GM13977 (cell line): ENCODE measurements at regions not wholly inside any gene's neighbourhood (a gene's known extent, or its start where the extent isn't known, plus 50 kb on each side); places are given as distances from the start of the nearest gene placed in this dataset.

Experiments used
- DNase-seq: peaks from one replicate; pipeline ENCODE4 v3.0.0; 2012; ENCODE audit warnings: low spot score
- in situ Hi-C: fragments of 300-500 bp; cut with MboI; formaldehyde crosslinking; loops from one replicate; pipeline ENCODE4 v1.12.0; 2022; ENCODE audit warnings: low sequenced_read_pairs, low pct_unique_long_range_greater_than_20kb, mixed read lengths, inconsistent platforms; ENCODE audit not compliant: unreplicated experiment
- TF ChIP-seq, protein P1 (sequence below): IDR thresholded peaks from 2 replicates; pipeline ENCODE4 v1.5.1; 2012; ENCODE audit warnings: mild to moderate bottlenecking, control low read depth; ENCODE audit not compliant: insufficient read depth; ENCODE audit errors: extremely low read depth, missing control alignments

DNA sequence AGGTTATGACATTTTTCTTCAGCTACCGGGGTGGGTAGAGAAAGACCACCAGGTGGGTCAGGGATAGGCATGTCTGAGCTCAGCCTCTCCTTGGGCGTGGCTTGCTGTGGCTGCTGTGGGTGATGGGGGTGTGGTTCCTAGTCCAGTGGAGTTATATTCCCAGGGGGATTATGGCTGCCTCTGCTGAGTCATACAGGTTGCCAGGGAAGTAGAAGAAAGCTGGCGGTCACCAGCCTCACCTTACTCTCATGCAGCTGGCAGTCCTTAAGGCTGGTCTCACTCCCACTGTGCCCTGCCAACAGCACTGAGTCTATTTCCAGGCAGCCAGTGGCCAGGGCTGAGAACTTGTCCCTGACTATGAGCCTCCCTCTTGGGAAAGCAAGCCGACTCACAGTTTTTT lies 130.0 kb downstream of the SCP2D1 start:
- DNase-seq = no peak
- in situ Hi-C loops = no loop called here
- TF ChIP-seq, protein P1, sequence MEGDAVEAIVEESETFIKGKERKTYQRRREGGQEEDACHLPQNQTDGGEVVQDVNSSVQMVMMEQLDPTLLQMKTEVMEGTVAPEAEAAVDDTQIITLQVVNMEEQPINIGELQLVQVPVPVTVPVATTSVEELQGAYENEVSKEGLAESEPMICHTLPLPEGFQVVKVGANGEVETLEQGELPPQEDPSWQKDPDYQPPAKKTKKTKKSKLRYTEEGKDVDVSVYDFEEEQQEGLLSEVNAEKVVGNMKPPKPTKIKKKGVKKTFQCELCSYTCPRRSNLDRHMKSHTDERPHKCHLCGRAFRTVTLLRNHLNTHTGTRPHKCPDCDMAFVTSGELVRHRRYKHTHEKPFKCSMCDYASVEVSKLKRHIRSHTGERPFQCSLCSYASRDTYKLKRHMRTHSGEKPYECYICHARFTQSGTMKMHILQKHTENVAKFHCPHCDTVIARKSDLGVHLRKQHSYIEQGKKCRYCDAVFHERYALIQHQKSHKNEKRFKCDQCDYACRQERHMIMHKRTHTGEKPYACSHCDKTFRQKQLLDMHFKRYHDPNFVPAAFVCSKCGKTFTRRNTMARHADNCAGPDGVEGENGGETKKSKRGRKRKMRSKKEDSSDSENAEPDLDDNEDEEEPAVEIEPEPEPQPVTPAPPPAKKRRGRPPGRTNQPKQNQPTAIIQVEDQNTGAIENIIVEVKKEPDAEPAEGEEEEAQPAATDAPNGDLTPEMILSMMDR = no peak

DNA sequence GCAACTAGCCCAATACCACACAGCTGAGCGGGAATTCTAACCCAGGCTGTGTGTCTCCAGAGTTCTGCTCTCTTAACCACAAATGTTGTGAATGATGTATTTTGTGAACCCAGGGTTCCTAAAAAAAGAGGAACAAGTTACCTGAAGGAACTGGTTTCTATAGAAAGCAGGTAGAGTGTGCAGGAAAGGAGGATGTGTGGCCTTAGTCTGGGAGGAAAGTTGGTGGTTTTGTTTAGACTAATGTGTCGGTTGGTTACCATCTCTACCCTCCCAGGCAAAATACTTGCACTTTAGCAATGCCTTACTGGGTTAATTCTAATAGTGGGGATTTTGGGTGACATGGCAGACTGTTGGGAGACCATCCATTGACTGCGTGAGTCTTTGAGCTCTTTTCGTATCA lies 143.3 kb downstream of the SCP2D1 start:
- in situ Hi-C loops = no loop called here
- TF ChIP-seq, protein P1 = no peak
- no peak for DNase-seq

DNA sequence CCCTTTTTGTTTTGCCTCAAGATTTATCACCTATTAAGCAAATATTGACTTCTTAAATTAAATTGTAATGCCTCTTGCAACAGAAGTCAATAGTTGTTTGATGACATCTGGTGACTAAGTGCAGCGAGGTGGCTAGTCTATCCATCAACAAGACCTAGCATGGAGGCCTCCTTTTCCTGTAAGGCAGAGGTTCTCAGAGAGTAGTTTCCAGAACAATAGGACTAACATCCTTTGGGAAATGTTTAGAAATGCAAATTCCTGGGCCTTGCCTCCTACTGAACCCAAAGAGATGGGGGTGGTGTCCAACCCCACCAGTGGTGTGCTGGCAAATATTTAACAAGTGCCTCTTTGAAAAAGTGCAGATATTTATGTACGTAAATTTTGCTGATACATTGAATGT lies 143.7 kb downstream of the SCP2D1 start:
- DNase-seq = no peak
- in situ Hi-C loops = no loop called here
- TF ChIP-seq, protein P1 = no peak

DNA sequence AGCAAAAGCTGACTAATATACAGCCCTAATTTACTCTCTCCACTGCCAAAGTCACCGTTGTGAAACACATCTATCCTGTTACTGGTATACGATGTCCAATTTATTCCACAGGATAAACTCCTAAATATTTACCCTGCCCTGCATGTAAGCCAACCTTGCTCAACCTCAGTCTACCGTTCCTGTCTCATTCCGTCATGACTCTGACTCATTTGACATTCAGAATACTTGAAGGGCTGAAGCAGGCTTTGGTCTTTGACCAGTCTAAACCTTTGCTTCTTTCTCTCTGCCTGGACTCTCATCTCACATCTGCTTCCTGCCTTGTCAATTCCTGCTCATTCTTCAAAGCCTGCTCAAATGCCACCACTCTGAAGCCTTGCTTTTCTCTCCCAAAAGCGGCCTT lies 157.5 kb downstream of the SCP2D1 start:
- DNase-seq = no peak
- TF ChIP-seq, protein P1 = no peak
- in situ Hi-C loops = no loop called here

DNA sequence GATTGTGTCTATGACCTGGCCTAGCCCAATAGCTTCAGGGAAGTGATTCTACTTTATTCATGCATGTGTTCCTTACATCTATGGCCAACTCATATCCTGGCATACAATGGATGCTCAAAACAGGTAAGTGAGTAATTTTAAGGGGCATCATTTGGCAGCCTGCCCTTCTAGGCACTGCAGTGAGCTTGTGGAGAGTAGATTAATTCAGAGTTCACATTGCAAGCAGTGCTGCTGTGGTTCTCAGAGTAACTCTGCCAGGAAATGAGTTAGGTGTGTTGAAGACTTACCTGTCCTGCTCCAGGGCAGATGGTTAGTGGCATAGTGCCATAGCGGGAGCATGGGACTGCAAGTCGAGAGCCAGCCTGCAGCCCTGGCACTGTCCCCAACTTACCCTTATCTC lies 158.0 kb downstream of the SCP2D1 start:
- in situ Hi-C loops = no loop called here
- DNase-seq = no peak
- TF ChIP-seq, protein P1 = no peak

DNA sequence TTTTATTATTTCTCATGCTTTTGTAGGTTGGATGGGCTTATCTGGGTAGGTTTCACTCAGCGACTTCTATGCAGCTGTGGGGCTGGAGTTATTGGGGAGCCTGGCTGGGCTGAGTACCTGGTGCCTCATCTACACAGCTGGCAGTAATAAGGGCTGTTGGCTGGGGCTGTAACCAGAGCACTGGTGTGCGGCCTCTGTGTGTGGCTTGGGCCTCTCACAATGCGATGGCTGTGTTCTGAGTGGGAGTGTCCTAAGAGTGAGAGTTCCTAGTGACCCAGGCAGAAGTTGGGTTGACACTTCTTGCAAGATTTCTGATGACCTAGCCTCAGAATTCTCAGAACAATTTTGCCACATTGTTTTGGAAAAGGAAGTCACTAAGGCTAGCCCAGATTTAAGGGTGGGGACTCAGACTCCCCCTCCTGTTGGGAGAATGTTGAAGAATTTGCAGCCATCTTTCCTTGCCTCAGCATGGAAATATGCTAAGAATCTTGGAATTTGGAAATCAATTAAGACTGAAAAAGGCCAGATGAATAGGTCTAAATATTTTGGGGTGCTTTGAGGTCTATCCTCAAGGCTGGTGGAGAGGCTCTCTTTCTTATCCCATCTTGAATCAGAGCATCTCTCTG lies 158.8 kb downstream of the SCP2D1 start:
- TF ChIP-seq, protein P1 = no peak
- in situ Hi-C loops = no loop called here
- DNase-seq = no peak
